Ishikawa (cell line): ENCODE measurements at regions not wholly inside any gene's neighbourhood (a gene's known extent, or its start where the extent isn't known, plus 50 kb on each side); places are given as distances from the start of the nearest gene placed in this dataset.

Experiments used
- CEBPB ChIP-seq: IDR thresholded peaks from 2 replicates; pipeline ENCODE4 v1.6.1; 2012
- CREB1 ChIP-seq: IDR thresholded peaks from 2 replicates; pipeline ENCODE4 v1.6.1; 2012; ENCODE audit warnings: low read depth
- EP300 ChIP-seq: IDR thresholded peaks from 2 replicates; pipeline ENCODE4 v1.6.1; 2012; ENCODE audit warnings: borderline replicate concordance
- REST ChIP-seq: IDR thresholded peaks from 2 replicates; pipeline ENCODE4 v1.6.1; 2012; ENCODE audit warnings: low read depth, mild to moderate bottlenecking
- TAF1 ChIP-seq: IDR thresholded peaks from 2 replicates; pipeline ENCODE4 v1.6.1; 2012; ENCODE audit warnings: low read depth, mild to moderate bottlenecking
- USF1 ChIP-seq: IDR thresholded peaks from 2 replicates; pipeline ENCODE4 v1.6.1; 2012

- no peak for TF ChIP-seq TAF1
- no peak for TF ChIP-seq CREB1
- no peak for TF ChIP-seq REST
- no peak for TF ChIP-seq USF1
- TF ChIP-seq CEBPB, result no peak
- no peak for TF ChIP-seq EP300
Observed at GRCh38 chr14:41201696-41202095, 405.0 kb upstream of the LRFN5 start.
